Neural cell (in vitro differentiated cells): ENCODE measurements at regions not wholly inside any gene's neighbourhood (a gene's known extent, or its start where the extent isn't known, plus 50 kb on each side); places are given as distances from the start of the nearest gene placed in this dataset.

ENCODE experiments used
- H2AFZ ChIP-seq: fragments of 200-600, 300-800 bp; sonication (generic), shearing (Covaris generic); 2 replicates; pipeline ENCODE4 v1.6.0; 2014; ENCODE audit warnings: low read depth, mild to moderate bottlenecking, antibody characterized with exemption, low read length, moderate library complexity
- H3F3A ChIP-seq: fragments of 200-600 bp; shearing (Covaris generic); 2 replicates; pipeline ENCODE4 v1.6.1; 2016; ENCODE audit warnings: mild to moderate bottlenecking, moderate library complexity, mixed read lengths, antibody characterized with exemption, low read length; ENCODE audit not compliant: insufficient read depth, poor library complexity, severe bottlenecking
- H3K27ac ChIP-seq: fragments of 200-600, 300-800 bp; sonication (generic), shearing (Covaris generic); 2 replicates; pipeline ENCODE4 v1.5.1; 2014; ENCODE audit warnings: mild to moderate bottlenecking, low read length, moderate library complexity
- H3K27me3 ChIP-seq: fragments of 300-800, 200-600 bp; sonication (generic), shearing (Covaris generic); 2 replicates; pipeline ENCODE4 v1.6.0; 2014; ENCODE audit warnings: mild to moderate bottlenecking, low read depth, low read length, moderate library complexity; ENCODE audit not compliant: insufficient read depth
- H3K36me3 ChIP-seq: fragments of 300-800, 200-600 bp; sonication (generic), shearing (Covaris generic); 2 replicates; pipeline ENCODE4 v1.5.1; 2014; ENCODE audit warnings: mild to moderate bottlenecking, antibody characterized with exemption, low read length, moderate library complexity; ENCODE audit not compliant: insufficient read depth
- H3K4me2 ChIP-seq: fragments of 300-800, 200-600 bp; sonication (generic), shearing (Covaris generic); 2 replicates; pipeline ENCODE4 v1.6.0; 2014; ENCODE audit warnings: mild to moderate bottlenecking, low read length
- H3K4me3 ChIP-seq: fragments of 300-800, 200-600 bp; sonication (generic), shearing (Covaris generic); 2 replicates; pipeline ENCODE4 v1.5.1; 2014; ENCODE audit warnings: mild to moderate bottlenecking, low read length, moderate library complexity
- H3K79me2 ChIP-seq: fragments of 200-600 bp; shearing (Covaris generic); replicated peaks from 2 replicates; pipeline ENCODE4 v1.6.0; 2014; ENCODE audit warnings: mild to moderate bottlenecking, low read length, moderate library complexity; ENCODE audit not compliant: insufficient read depth
- H3K9ac ChIP-seq: fragments of 300-800, 200-600 bp; sonication (generic), shearing (Covaris generic); 2 replicates; pipeline ENCODE4 v1.6.1; 2016; ENCODE audit warnings: mild to moderate bottlenecking, low read length, mixed read lengths
- H3K9me2 ChIP-seq: fragments of 200-600 bp; shearing (Covaris generic); 2 replicates; pipeline ENCODE4 v1.6.1; 2016; ENCODE audit warnings: mild to moderate bottlenecking, low read length, mixed read lengths; ENCODE audit not compliant: insufficient read depth
- H3K9me3 ChIP-seq: fragments of 200-600, 300-800 bp; sonication (generic), shearing (Covaris generic); 2 replicates; pipeline ENCODE4 v1.6.1; 2016; ENCODE audit warnings: mild to moderate bottlenecking, mixed run types, low read length, moderate library complexity, mixed read lengths
- H4K20me1 ChIP-seq: fragments of 200-600 bp; shearing (Covaris generic); 2 replicates; pipeline ENCODE4 v1.6.1; 2016; ENCODE audit warnings: mild to moderate bottlenecking, mixed run types; ENCODE audit not compliant: insufficient read depth
- CTCF ChIP-seq: fragments of 450-650 bp; IDR thresholded peaks from 2 replicates; pipeline ENCODE4 v1.5.1; 2014; ENCODE audit warnings: antibody characterized with exemption, mild to moderate bottlenecking, moderate library complexity; ENCODE audit not compliant: poor library complexity, severe bottlenecking
- EP300 ChIP-seq: fragments of 450-650 bp; conservative IDR thresholded peaks from 2 replicates; pipeline ENCODE4 v1.6.1; 2014; ENCODE audit warnings: antibody characterized with exemption, mild to moderate bottlenecking, moderate library complexity; ENCODE audit not compliant: poor library complexity, severe bottlenecking
- MXI1 ChIP-seq: fragments of 450-650 bp; conservative IDR thresholded peaks from 2 replicates; pipeline ENCODE4 v1.6.1; 2014; ENCODE audit warnings: antibody characterized with exemption, mild to moderate bottlenecking; ENCODE audit not compliant: poor library complexity, severe bottlenecking
- POLR2AphosphoS5 ChIP-seq: IDR thresholded peaks from 2 replicates; pipeline ENCODE4 v1.6.1; 2012
- RAD21 ChIP-seq: fragments of 450-650 bp; conservative IDR thresholded peaks from 2 replicates; pipeline ENCODE4 v1.6.1; 2014; ENCODE audit warnings: antibody characterized with exemption, mild to moderate bottlenecking, moderate library complexity
- REST ChIP-seq: IDR thresholded peaks from 2 replicates; pipeline ENCODE4 v1.6.1; 2012; ENCODE audit warnings: borderline replicate concordance
- SMC3 ChIP-seq: fragments of 450-650 bp; conservative IDR thresholded peaks from 2 replicates; pipeline ENCODE4 v1.6.1; 2014; ENCODE audit warnings: antibody characterized with exemption, mild to moderate bottlenecking, moderate library complexity; ENCODE audit not compliant: poor library complexity
- TAF1 ChIP-seq: IDR thresholded peaks from 2 replicates; pipeline ENCODE4 v1.6.1; 2012; ENCODE audit warnings: low read depth

- H3K4me2 ChIP-seq: no peak overlapping the region
- no peaks in the 10 kb centered on the region for H4K20me1 ChIP-seq
These were observed 160.5 kb downstream of the CSNK2A3 start for GRCh38 chr11:11192541-11192940.

GRCh38 chr11:11189506-11189905 is 163.5 kb downstream of the CSNK2A3 start:
- no peaks in the 10 kb centered on the region for H4K20me1 ChIP-seq

More at GRCh38 chr11:11192541-11192940, 160.5 kb downstream of the CSNK2A3 start:
- Histone ChIP-seq H3K9me3 (no peaks in the 10 kb centered on the region), H2AFZ (no peak overlapping the region), H3K9me2 (no peaks in the 10 kb centered on the region), H3K36me3 (no peaks in the 10 kb centered on the region), H3K4me3 (no peak overlapping the region), H3K27ac (no peak overlapping the region), H3K79me2 (no peaks in the 10 kb centered on the region), H3K9ac (no peak overlapping the region), H3K27me3 (no peaks in the 10 kb centered on the region), H3F3A (no peaks in the 10 kb centered on the region)
- TF ChIP-seq TAF1 (no peak), POLR2AphosphoS5 (no peak), RAD21 (no peak)

More at GRCh38 chr11:11189506-11189905, 163.5 kb downstream of the CSNK2A3 start:
- Histone ChIP-seq H3K36me3 (no peaks in the 10 kb centered on the region), H3K9ac (no peak overlapping the region), H2AFZ (no peak overlapping the region), H3K27me3 (no peaks in the 10 kb centered on the region), H3K4me3 (no peak overlapping the region), H3K9me3 (no peaks in the 10 kb centered on the region), H3K27ac (no peak overlapping the region), H3F3A (no peaks in the 10 kb centered on the region), H3K9me2 (no peaks in the 10 kb centered on the region), H3K79me2 (no peaks in the 10 kb centered on the region), H3K4me2 (no peak overlapping the region)
- no peak for TF ChIP-seq SMC3
- TF ChIP-seq MXI1: no peak
- no peak for TF ChIP-seq REST
- TF ChIP-seq EP300: no peak
- no peak for TF ChIP-seq TAF1
- no peak for TF ChIP-seq POLR2AphosphoS5
- no peak for TF ChIP-seq CTCF
